SU-DHL-6 (cell line): ENCODE measurements at regions not wholly inside any gene's neighbourhood (a gene's known extent, or its start where the extent isn't known, plus 50 kb on each side); places are given as distances from the start of the nearest gene placed in this dataset.

Source experiments
- H2AFZ ChIP-seq: fragments of 200-600 bp; sonication (generic); 2 replicates; pipeline ENCODE4 v1.6.1; 2014; ENCODE audit warnings: low read depth, mild to moderate bottlenecking, moderate library complexity, mixed read lengths, antibody characterized with exemption, low read length; ENCODE audit not compliant: severe bottlenecking
- H3F3A ChIP-seq: fragments of 200-600 bp; shearing (Covaris generic); 2 replicates; pipeline ENCODE4 v1.6.0; 2016; ENCODE audit warnings: antibody characterized with exemption, mild to moderate bottlenecking; ENCODE audit not compliant: insufficient read depth
- H3K27ac ChIP-seq: fragments of 200-600 bp; sonication (generic); 2 replicates; pipeline ENCODE4 v1.5.1; 2016; ENCODE audit warnings: low read depth, mild to moderate bottlenecking, low read length, moderate library complexity, mixed read lengths
- H3K27me3 ChIP-seq: fragments of 200-600 bp; sonication (generic), shearing (Covaris generic); 2 replicates; pipeline ENCODE4 v1.6.0; 2014; ENCODE audit warnings: mild to moderate bottlenecking, low read length
- H3K36me3 ChIP-seq: fragments of 200-600 bp; sonication (generic); 2 replicates; pipeline ENCODE4 v1.6.1; 2014; ENCODE audit warnings: mild to moderate bottlenecking, low read length, mixed read lengths
- H3K4me2 ChIP-seq: fragments of 300-600, 200-600 bp; shearing (Covaris generic), sonication (generic); 2 replicates; pipeline ENCODE4 v1.6.0; 2014; ENCODE audit warnings: low read length, low read depth, mild to moderate bottlenecking; ENCODE audit not compliant: poor library complexity, severe bottlenecking
- H3K4me3 ChIP-seq: fragments of 200-600 bp; sonication (generic); 2 replicates; pipeline ENCODE4 v1.5.1; 2014; ENCODE audit warnings: antibody characterized with exemption, low read length, mild to moderate bottlenecking, mixed read lengths; ENCODE audit not compliant: insufficient read depth, poor library complexity, severe bottlenecking
- H3K79me2 ChIP-seq: fragments of 200-600 bp; sonication (generic); 2 replicates; pipeline ENCODE4 v1.6.1; 2014; ENCODE audit warnings: mild to moderate bottlenecking, low read length, moderate library complexity; ENCODE audit not compliant: insufficient read depth
- H3K9ac ChIP-seq: fragments of 200-600 bp; sonication (generic); 2 replicates; pipeline ENCODE4 v1.7.0; 2014; ENCODE audit warnings: mild to moderate bottlenecking, low read length
- H3K9me2 ChIP-seq: fragments of 200-600 bp; sonication (generic); replicated peaks from 2 replicates; pipeline ENCODE4 v1.6.1; 2014; ENCODE audit warnings: low read length; ENCODE audit not compliant: insufficient read depth
- H3K9me3 ChIP-seq: fragments of 200-600 bp; sonication (generic); 2 replicates; pipeline ENCODE4 v1.6.1; 2014; ENCODE audit warnings: low read length, mixed read lengths; ENCODE audit not compliant: insufficient read depth
- H4K20me1 ChIP-seq: fragments of 200-600 bp; sonication (generic); 2 replicates; pipeline ENCODE4 v1.6.1; 2014; ENCODE audit warnings: low read depth, mild to moderate bottlenecking, antibody characterized with exemption, low read length, moderate library complexity, mixed read lengths
- EZH2phosphoT487 ChIP-seq: fragments of 200-600 bp; sonication (generic), shearing (Covaris generic); conservative IDR thresholded peaks from 2 replicates; pipeline ENCODE4 v1.6.1; 2018; ENCODE audit warnings: mild to moderate bottlenecking, antibody characterized with exemption, low read length, moderate library complexity, mixed read lengths
- TF ChIP-seq, protein P1 (sequence below): fragments of 200-600 bp; sonication (generic); IDR thresholded peaks from one replicate; pipeline ENCODE4 v1.5.1; 2017; ENCODE audit warnings: antibody characterized with exemption, mild to moderate bottlenecking, low read length, moderate library complexity; ENCODE audit not compliant: insufficient read depth, poor library complexity, severe bottlenecking

DNA sequence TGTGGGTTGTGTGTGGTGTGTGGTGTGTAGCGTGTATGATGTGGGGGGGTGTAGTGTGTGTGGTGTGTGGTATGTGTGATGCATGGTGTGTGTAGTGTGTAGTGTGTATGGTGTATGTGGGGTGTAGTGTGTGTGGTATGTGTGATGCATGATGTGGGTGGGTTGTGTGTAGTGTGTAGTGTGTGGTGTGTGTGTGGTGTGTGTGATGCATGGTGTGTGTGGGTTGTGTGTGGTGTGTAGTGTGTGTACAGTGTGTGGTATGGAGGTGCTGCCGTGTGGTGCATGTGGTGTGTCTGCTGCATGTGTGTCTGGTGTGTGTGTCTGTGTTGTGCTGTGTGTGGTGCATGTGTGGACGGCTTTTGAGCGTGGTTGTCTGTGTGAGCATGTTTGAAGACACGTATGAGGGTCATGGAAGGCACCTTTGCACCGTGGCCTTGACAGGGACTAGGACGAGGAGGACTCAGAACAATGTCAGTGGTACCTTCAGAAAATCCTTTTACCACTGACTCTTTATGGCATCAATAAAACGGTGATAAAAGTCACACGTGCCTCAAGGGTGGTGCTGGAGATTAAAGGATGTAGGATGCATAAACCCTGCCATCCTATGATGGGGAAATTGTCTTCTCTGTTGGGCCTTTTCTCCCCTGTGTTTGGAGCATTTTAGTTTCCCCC is 328.7 kb upstream of the B3GAT1 start:
- Histone ChIP-seq H3K4me2 (no peak overlapping the region), H3K79me2 (no peaks in the 10 kb centered on the region)
- no peak for TF ChIP-seq EZH2phosphoT487
- TF ChIP-seq, protein P1, sequence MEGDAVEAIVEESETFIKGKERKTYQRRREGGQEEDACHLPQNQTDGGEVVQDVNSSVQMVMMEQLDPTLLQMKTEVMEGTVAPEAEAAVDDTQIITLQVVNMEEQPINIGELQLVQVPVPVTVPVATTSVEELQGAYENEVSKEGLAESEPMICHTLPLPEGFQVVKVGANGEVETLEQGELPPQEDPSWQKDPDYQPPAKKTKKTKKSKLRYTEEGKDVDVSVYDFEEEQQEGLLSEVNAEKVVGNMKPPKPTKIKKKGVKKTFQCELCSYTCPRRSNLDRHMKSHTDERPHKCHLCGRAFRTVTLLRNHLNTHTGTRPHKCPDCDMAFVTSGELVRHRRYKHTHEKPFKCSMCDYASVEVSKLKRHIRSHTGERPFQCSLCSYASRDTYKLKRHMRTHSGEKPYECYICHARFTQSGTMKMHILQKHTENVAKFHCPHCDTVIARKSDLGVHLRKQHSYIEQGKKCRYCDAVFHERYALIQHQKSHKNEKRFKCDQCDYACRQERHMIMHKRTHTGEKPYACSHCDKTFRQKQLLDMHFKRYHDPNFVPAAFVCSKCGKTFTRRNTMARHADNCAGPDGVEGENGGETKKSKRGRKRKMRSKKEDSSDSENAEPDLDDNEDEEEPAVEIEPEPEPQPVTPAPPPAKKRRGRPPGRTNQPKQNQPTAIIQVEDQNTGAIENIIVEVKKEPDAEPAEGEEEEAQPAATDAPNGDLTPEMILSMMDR: no peak

DNA sequence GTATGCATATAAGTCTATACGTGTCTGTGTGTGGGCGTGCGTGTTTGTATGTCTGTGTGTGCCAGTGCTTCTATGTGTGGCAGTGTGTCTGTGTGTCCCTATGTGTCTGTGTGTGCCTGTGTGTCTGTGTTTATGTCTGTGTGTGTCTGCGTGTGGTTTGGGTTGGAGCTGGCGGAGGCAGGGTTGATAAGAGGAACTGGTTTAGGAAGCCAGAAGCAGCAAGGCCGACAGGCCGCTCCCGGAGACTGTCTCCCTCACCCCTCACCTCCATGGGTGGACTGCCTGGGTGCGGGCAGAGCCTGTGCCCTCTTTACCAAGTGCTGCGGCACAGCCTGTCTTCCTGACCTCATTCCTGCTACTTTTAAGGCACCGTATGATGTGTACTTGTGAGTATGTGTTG is 327.1 kb upstream of the B3GAT1 start:
- no peak overlapping the region for H3K4me2 ChIP-seq
- H3K27ac ChIP-seq: no peak overlapping the region
- H3K9me2 ChIP-seq: no peaks in the 10 kb centered on the region
- H4K20me1 ChIP-seq: no peaks in the 10 kb centered on the region
- H3K9ac ChIP-seq: no peak overlapping the region
- H3F3A ChIP-seq: no peaks in the 10 kb centered on the region
- H3K9me3 ChIP-seq: no peaks in the 10 kb centered on the region
- no peak overlapping the region for H2AFZ ChIP-seq
- no peak for TF ChIP-seq EZH2phosphoT487
- TF ChIP-seq, protein P1: no peak
- H3K27me3 ChIP-seq: no peaks in the 10 kb centered on the region
- no peak overlapping the region for H3K4me3 ChIP-seq
- no peaks in the 10 kb centered on the region for H3K36me3 ChIP-seq
- H3K79me2 ChIP-seq: no peaks in the 10 kb centered on the region

More for the DNA sequence above, 328.7 kb upstream of the B3GAT1 start:
- no peaks in the 10 kb centered on the region for H3F3A ChIP-seq
- no peak overlapping the region for H3K4me3 ChIP-seq
- H3K36me3 ChIP-seq: no peaks in the 10 kb centered on the region
- H3K9me3 ChIP-seq: no peaks in the 10 kb centered on the region
- H3K9me2 ChIP-seq: no peaks in the 10 kb centered on the region
- no peak overlapping the region for H3K27ac ChIP-seq
- no peak overlapping the region for H2AFZ ChIP-seq
- H3K27me3 ChIP-seq: no peaks in the 10 kb centered on the region
- H3K9ac ChIP-seq: no peak overlapping the region
- H4K20me1 ChIP-seq: no peaks in the 10 kb centered on the region

DNA sequence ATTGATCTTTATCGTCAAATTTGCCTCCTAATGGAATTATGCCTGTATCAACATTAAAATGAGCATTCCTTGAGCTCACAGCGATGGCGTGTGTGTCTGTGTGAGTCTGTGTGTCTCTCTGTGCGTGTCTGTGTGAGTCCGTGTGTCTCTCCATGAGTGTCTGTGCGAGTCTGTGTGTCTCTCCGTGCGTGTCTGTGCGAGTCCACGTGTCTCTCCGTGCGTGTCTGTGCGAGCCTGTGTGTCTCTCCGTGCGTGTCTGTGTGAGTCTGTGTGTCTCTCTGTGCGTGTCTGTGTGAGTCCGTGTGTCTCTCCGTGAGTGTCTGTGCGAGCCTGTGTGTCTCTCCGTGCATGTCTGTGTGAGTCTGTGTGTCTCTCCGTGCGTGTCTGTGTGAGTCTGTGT is 326.5 kb upstream of the B3GAT1 start:
- H3K9me3 ChIP-seq: no peaks in the 10 kb centered on the region
- H3F3A ChIP-seq: no peaks in the 10 kb centered on the region

More for the DNA sequence above, 326.5 kb upstream of the B3GAT1 start:
- H2AFZ ChIP-seq: no peak overlapping the region
- TF ChIP-seq, protein P1: no peak
- H3K79me2 ChIP-seq: no peaks in the 10 kb centered on the region
- no peaks in the 10 kb centered on the region for H3K36me3 ChIP-seq
- H3K27me3 ChIP-seq: no peaks in the 10 kb centered on the region
- H3K4me2 ChIP-seq: no peak overlapping the region
- H3K4me3 ChIP-seq: no peak overlapping the region
- no peak overlapping the region for H3K27ac ChIP-seq
- H4K20me1 ChIP-seq: no peaks in the 10 kb centered on the region
- no peak overlapping the region for H3K9ac ChIP-seq
- H3K9me2 ChIP-seq: no peaks in the 10 kb centered on the region
